UCSD-AML1 (cell line): ENCODE measurements at regions not wholly inside any gene's neighbourhood (a gene's known extent, or its start where the extent isn't known, plus 50 kb on each side); places are given as distances from the start of the nearest gene placed in this dataset.
"Not testable (repeated sequence)": the region's sequence is repeated elsewhere in the genome, so short reads cannot be mapped to it uniquely, and the experiment has no call there.

Source experiments
- DNase-seq: peaks from one replicate; lab custom pipeline; 2025; ENCODE audit not compliant: unreplicated experiment; lab: John Stamatoyannopoulos, UW

DNA sequence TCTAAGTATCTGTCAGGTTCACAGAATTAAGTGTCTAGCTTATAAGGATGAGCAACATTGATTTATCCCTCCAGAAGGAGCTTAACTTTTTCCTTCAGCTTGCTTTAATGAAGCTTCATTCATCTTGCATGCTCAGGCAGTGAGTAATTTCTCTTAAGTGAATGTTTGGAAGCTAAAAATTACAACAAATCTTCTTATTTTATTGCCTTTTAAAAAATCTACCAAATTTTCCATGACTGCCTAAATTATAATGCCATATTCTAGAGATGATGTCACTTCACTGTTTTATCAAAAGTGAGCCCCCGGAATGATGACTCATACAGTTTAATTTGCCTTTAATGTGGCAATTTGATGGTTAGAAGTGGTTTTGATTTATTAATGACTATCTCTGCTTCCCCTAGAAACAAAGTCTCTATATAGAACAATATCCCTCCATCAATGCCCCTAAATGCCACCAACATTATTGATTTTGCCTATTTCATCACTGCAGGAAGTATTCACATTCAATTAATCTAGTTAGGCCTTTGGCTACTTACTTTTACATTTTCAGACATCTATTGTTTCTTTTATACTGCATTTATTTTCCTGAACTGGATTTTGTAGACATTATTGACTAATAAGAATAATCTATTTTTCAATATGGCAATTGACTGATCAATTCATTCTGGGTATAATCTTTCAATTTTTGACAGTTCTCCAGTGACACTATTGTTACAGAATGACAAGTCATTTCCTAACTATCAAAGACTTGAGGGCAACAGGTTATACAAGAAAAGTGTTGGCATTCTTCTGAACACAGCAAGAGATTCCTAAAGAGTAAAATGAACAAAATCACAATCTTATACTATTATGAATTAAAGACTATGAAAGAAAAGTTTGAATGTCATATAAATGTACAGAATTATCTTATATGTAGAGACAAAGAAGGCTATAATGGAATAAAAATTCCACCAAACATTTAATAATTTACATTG, 139.3 kb upstream of the ODAD2 start:
- DNase-seq = no peak

DNA sequence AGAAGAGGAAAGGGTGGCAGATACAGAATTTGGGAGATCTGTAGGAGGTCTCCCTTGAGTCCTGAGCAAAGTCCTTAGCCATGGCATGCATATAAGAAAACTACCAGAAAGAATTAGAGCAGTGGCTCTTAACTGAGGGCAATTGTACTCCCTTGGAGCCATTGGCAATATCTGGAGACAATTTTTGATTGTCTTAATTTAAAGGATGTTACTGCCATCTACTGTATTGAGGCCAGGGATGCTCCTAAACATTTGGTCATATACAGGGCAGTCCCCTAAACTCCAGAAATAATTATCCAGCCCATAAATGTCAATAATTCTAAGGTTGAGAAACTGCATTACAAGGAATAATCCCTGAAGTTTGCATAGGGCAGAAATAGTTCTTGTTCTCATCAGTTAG, 136.4 kb upstream of the ODAD2 start:
- DNase-seq = no peak

DNA sequence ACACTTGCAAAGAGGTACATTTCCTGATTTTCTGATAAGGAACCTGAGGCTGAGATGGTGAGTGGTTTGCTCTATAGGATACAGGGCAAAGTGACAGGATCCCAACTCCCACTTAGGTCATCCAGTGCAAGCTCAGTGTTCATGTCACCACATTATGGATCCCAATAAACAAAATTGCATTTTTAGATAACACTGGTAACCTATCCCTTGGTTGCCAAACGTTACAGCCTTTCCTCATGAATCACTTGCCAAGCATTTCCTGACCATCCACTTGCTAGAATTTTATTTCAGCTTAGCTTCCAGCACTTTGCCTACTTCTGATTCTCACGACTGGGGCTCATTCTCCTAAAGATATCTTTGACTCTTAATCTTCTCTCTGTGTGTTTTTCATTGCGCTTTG, 131.4 kb upstream of the ODAD2 start:
- no peak for DNase-seq

DNA sequence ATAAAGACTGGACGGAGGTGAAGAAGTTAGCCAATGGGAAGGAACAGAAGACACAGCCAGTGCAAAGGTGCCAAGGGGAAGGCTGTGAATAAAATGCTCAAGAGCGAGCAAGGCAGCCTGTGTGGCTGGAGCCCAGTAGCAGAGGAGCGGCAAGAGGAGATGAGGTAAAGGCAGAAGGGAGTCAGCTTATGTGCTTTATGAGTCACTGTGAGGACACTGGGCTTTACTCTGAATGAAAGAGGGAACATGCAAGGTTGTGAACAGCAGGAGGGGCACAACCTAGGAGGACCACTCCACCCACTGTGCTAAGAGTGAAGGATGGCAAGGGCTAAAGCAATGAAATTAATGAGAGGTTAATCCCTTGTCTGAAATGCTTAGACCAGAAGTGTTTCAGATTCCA, 129.0 kb upstream of the ODAD2 start:
- no peak for DNase-seq

DNA sequence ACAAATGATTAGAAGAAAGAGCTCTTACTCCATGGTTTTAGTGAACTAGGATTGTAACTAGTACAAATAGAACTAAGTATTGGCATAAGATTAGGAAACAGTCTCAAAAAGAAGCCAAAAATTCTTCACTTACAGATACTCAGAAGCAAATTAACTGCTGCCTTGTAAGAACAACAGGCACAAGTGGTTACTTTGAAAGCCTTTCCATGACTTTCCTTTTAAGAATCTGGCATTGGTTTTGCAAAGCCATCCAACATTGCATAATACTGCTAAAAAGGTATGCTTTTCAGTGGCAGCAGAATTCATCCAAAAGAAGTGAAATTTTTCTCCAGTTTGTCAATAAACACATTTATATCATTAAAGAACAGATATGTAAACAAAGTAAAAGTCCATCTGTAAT, 126.8 kb upstream of the ODAD2 start:
- DNase-seq = no peak

DNA sequence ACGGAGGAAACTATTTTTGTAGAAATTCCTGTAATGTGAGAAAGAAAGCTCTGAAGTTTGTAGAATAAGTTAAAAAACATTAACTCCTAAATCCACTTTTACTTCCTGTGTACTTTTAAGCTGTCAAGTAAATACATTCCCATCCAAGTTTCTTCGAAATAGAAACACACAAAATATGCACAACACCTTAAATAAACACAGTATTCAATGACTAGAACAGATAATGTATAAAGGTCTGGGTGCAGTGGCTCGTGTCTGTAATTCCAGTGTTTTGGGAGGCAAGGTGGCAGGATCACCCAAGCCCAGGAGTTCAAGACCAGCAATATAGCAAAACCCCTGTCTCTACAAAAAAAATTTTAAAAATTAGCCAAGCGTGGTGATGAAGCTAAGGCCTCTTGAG, 121.9 kb upstream of the ODAD2 start:
- no peak for DNase-seq

DNA sequence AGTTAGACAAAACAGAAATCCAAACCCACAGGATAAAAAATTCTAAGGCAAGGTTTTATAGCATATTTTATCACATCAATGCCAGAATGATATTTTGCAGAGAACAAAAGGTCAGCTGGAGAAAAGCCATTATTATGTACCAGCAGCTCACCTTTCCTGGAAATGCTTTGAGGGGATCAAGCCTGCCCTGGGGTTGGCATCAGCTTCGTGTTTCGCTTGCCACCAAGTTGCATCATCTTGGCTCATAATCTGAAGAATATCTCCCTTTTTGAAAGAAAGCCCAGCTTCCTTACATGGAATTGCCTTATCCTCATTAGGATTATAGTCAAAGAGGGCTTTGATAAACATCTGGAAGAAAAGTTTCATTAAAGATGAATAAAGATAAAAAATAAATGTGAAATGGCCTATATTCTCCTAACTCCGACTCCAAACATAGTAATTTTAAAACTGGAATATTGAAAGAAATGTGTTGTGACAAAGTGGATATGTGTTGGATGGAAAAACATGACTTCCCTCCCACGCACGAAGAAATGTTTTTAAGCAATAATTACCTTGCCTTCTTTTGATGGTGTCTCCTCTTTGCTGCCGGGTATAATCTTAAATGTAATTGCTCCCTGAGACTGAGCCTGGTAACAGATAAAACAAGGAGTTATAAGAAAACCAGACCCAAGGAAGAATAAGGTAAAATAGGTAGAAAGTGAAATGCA, 121.3 kb upstream of the ODAD2 start:
- no peak for DNase-seq

DNA sequence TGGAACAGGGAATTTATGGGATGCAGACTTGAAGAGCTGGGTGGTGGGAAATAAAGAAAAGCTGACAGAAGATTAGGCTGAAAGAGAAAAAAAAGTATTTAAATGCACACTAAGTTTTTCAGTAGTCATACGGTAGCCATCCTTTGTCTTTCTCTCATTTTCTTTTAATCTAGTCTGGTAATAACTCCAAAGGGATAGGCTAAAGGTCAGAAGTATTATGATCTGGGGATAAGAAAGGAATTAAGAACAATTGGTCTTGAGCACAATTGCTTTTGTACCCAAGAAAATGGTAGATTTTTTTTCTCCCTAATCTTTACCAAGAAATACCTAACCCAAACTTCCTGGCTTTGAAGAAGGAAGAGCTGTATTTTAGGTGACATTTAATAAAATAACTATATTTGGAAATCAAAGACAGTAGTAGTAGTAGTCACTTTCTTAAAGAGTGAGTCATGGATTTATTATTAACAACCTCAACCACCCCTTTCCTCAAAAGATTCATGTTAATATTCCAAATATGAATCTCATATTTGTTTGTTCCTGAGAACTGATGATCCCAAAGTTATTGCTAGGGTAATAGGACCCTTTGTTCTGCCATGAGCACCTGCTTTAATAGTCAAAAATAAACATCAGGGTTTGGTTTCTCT, 120.2 kb upstream of the ODAD2 start:
- no peak for DNase-seq

DNA sequence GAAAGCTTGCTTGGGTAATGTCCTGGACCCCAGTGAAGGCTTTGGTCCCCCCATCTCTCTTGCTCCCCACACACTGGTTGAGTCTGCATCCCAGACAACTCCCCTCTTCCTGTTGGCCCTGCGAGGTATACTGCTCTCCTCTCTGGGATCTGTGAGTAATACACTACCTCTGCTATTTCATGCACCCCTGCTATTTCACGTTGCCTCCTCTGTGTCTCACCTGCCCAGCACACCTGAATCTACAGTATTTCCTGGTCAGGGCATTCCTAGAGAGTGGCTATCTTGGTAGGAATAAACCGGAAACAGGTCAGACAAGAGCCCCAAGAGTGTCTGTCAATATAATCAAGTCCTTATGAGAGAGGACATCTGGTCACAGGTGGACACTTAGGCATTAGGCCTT, 114.3 kb upstream of the ODAD2 start:
- no peak for DNase-seq

DNA sequence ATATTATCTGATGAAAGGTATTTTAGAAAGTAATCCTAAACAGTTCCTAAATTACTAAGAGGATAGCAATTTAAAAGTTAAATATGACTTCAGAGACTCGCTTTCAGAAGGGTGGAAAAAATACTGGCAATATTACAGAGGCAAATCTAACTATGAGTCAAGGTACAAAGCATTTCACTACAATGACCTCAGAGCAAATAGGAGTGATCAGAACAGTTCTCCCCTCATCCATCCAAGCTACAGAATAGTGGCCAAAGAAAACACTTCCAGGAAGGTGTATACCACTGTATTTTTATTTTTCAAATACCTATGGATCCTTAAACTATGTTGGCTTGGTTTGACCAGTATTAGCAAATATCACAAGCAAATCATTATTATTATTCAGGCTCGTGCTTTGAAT, 112.8 kb upstream of the ODAD2 start:
- no peak for DNase-seq

DNA sequence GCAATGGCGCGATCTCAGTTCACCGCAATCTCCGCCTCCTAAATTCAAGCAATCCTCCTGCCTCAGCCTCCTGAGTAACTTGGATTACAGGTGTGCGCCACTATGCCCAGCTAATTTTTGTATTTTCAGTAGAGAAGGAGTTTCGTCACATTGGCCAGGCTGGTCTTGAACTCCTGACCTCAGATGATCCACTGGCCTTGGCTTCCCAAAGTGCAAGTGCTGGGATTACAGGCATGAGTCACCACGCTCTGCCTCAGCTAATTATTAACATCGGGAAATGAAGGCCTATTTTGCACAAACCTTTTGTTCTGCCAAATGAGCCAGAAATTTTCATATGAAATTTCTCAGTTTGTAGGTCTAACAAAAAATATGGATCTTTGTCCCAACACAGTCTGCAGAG, 106.7 kb upstream of the ODAD2 start:
- DNase-seq = no peak

DNA sequence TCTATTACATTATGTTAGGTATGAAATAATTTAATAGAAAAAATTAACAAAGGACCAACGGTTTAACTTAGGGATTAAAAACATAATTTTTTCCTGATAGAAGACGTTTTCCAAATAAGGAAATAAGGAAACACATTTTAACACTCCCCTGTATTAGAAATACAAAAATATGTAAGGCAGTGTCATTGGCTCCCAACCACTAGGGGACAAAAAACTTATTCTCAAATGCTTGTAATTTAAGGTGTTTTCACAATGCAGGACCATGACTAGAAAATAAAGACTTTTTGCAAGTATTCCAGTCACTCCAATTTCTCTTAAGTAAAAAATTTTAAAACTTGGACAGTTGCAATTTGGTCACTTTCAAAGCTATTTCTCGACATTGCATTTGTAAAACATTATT, 98.8 kb upstream of the ODAD2 start:
- no peak for DNase-seq

DNA sequence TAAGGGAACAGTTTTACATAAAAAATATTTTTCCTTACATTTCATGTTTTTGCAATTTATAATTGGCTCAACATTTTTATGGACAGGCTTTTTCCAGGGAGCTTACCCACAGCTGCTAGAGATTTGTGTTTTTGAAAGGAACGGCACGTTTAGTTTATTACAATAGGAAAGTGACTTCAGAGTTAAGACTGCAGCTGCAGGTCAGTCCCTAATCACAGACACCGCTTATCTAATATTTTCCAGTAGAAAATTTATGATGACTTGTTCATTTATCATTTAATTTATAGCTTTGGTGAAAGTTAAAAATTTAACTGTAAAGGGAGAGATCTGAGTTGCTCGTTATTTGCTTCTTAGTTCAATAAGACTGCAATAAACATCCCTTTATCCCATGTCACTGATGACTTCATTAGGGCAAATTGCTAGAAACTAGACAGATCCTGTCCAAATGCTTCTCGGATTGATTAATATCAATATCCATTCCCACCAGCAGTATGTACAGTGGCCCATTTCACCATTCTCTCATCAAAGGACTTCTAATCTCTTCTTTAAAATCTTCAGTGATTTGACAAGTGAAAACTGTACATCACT, 97.0 kb upstream of the ODAD2 start:
- DNase-seq = no peak

DNA sequence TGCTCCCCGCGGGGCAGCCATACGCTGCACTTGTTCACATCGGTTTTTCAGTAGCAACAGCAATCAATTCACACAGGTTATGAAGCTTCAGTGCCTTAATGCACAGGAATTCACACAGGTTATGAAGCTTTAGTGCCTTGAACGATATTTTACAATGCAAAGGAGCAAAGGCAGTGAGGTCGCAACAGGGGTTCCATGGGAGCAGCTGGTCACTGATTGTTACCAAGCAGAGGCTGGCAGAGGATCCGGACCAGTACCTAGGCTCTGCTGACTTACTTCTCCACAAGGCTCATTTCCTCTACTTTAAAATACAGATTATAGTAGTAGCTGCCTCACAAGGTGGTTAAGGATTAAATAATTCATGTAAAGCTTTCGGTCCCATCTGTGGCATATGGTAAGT, 95.2 kb upstream of the ODAD2 start:
- no peak for DNase-seq

DNA sequence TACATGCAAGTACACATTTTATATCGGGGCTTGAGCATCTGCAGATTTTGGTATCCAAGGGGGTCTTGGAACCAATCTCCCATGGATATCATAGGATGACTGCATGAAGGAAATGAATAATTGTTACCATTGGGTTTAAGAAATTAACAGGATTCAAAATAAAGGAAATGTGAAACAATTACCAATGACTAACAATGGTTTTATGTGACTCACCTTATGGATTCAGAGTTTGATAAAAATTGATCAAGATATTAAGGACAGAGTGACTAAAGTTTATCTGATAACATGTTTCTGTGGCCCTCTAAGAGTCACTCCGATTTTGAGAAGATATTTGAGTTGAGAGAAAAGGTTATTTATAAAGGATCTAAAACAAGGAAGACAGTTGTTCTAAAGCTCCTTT, 93.0 kb upstream of the ODAD2 start:
- no peak for DNase-seq

DNA sequence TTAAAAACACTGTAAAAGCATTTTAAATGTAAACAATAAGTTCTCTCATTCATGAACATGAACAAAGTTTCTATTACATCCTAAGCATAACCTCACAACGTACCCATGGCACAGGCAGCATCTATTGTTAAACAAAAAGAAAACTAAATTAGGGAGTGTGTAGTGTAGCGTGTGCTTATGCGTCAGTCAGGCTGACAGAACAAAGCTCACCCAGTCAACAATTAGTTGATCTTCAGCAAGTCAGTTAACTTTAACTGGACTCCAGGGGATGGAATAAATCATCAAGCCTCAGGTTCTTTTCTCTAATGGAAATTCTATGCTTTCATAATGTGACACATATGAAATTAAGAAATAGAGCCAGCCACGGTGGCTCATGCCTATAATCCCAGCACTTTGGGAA, 91.6 kb upstream of the ODAD2 start:
- no peak for DNase-seq

DNA sequence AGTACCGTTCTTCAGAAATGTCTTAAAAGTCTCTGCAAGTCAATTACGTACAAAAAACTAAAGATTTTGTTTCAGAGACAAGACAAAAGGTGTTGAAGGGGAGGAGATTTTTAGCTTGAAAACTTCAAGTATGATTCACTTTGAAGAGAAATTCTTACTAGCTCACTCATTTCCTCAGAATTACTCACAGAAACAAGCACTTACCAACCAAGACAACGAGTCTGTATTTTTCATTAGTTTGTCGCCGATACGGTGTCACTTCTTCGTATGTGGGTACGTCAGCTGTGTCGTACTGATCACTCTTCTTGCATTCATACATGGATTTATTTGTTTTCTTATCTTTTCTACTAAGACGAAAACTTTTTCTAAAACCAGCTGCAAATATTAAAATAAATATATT, 90.6 kb upstream of the ODAD2 start:
- DNase-seq = no peak

DNA sequence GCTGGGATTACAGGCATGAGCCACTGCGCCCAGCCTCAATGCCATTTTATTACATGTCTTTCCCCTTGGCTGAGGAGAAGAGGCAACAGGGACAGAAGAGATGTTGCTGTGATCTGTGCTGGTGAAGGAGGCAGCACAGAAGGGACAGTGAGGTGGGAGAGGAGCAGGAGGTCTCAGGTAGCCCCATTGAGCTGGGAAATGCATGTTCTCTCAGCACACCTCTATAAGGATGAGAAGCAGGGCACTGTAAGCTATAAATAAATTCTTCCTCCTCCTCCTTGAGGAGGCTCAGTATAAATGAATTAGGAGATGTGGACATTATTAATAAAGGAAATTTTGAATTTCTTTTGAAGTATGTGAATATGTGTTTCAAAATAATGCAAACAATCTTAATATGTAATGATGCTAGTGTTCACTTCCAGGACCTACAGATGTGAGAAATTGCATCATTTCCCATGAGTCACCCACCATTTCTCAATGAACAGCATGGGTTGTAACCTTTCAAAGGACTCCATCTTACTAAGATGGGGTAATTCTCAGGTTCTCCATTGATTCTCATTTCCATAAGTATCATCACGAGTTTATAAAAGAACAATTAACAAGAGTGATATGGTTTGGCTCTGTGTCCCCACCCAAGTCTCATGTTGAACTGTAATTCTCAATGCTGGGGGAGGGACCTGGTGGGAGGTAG, 88.9 kb upstream of the ODAD2 start:
- DNase-seq = no peak

DNA sequence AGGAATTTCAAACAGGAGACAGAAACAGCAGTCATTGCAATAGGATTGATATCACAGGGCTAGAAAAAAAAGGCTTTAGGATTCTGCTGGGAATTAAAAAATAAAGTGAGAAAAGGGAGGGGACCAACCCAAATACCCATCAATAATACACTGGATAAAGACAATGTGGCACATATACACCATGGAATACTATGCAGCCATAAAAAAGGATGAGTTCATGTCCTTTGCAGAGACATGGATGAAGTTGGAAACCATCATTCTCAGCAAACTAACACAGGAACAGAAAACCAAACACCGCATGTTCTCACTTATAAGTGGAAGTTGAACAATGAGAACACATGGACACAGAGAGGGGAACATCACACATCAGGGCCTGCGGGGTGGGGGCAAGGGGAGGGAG, 86.9 kb upstream of the ODAD2 start:
- DNase-seq = not testable (repeated sequence)

DNA sequence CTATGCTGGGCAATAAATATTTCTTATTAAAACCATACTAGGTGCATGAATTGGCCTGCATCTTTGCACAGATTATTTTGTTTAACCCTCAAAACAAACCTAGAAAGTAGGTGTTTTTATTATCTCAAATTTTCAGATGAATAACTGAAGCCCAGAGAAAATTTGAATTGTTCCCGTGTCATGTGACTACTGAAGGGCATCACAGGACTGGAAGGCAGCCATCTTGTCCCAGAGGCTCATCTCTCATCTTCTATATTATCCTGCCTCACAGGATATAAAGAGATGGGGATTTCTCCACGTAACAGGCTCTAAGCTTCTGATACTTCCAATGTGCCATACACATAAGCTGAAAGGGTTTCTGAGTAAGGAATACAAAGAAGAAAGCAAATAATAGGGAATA, 84.0 kb upstream of the ODAD2 start:
- no peak for DNase-seq

DNA sequence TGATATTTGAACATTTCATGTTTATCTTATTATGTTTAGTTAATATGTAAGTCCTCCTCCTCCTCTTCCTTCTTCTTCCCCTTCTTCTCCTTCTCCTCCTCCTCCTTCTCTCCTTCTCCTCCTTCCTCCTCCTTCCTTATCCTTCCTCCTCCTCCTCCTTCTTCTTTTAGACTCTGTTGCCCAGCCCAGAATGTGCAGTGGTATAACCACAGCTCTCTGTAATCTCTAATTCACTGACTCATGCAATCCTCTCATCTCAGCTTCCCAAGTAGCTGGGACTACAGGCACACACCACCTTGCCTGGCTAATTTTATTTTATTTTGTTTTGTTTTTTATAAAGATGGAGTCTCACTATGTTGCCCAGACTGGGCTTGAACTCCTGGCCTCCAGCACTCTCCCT, 83.4 kb upstream of the ODAD2 start:
- DNase-seq = no peak
